ENCODE measurements at regions not wholly inside any gene's neighbourhood (a gene's known extent, or its start where the extent isn't known, plus 50 kb on each side); places are given as distances from the start of the nearest gene placed in this dataset.

DNA sequence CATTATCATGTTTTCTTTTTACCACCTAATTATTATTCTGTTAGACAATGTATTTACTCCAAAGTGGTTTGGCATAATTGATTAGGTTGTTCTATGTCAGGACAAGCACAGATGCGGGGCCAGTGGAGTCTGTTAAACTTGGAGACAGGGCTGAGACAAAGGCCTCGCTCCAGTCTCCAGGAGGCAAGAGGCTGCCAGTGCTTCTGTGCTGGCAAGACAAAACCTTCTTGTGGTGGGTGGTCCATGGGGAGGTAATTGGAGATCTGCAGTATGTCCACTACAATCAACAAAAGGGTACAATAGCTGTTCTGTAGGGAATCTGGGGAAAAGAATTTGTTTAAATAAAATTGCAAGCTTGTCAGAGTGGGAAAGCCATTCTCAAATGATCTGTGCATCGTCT, 677.2 kb upstream of the SLC35B3 start (continued):
- TF ChIP-seq, protein P1, sequence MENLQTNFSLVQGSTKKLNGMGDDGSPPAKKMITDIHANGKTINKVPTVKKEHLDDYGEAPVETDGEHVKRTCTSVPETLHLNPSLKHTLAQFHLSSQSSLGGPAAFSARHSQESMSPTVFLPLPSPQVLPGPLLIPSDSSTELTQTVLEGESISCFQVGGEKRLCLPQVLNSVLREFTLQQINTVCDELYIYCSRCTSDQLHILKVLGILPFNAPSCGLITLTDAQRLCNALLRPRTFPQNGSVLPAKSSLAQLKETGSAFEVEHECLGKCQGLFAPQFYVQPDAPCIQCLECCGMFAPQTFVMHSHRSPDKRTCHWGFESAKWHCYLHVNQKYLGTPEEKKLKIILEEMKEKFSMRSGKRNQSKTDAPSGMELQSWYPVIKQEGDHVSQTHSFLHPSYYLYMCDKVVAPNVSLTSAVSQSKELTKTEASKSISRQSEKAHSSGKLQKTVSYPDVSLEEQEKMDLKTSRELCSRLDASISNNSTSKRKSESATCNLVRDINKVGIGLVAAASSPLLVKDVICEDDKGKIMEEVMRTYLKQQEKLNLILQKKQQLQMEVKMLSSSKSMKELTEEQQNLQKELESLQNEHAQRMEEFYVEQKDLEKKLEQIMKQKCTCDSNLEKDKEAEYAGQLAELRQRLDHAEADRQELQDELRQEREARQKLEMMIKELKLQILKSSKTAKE (CRISPR knock-in tag; IDR thresholded peaks at IDR 0.05; ENCODE audit: borderline replicate concordance), result no peak
- TF ChIP-seq, protein P2, sequence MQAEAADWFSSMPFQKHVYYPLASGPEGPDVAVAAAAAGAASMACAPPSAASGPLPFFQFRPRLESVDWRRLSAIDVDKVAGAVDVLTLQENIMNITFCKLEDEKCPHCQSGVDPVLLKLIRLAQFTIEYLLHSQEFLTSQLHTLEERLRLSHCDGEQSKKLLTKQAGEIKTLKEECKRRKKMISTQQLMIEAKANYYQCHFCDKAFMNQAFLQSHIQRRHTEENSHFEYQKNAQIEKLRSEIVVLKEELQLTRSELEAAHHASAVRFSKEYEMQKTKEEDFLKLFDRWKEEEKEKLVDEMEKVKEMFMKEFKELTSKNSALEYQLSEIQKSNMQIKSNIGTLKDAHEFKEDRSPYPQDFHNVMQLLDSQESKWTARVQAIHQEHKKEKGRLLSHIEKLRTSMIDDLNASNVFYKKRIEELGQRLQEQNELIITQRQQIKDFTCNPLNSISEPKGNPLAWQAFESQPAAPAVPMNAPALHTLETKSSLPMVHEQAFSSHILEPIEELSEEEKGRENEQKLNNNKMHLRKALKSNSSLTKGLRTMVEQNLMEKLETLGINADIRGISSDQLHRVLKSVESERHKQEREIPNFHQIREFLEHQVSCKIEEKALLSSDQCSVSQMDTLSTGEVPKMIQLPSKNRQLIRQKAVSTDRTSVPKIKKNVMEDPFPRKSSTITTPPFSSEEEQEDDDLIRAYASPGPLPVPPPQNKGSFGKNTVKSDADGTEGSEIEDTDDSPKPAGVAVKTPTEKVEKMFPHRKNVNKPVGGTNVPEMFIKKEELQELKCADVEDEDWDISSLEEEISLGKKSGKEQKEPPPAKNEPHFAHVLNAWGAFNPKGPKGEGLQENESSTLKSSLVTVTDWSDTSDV (CRISPR knock-in tag; IDR thresholded peaks at IDR 0.05), result no peak
- TF ChIP-seq MATR3 (CRISPR knock-in tag; IDR thresholded peaks at IDR 0.05) (no peak), ZNF577 (CRISPR knock-in tag; IDR thresholded peaks at IDR 0.05; ENCODE audit: borderline replicate concordance, low read depth) (no peak), TCF7L2 (IDR thresholded peaks at IDR 0.05; ENCODE audit: low read depth, low read length) (no peak)
- TF ChIP-seq, protein P3, sequence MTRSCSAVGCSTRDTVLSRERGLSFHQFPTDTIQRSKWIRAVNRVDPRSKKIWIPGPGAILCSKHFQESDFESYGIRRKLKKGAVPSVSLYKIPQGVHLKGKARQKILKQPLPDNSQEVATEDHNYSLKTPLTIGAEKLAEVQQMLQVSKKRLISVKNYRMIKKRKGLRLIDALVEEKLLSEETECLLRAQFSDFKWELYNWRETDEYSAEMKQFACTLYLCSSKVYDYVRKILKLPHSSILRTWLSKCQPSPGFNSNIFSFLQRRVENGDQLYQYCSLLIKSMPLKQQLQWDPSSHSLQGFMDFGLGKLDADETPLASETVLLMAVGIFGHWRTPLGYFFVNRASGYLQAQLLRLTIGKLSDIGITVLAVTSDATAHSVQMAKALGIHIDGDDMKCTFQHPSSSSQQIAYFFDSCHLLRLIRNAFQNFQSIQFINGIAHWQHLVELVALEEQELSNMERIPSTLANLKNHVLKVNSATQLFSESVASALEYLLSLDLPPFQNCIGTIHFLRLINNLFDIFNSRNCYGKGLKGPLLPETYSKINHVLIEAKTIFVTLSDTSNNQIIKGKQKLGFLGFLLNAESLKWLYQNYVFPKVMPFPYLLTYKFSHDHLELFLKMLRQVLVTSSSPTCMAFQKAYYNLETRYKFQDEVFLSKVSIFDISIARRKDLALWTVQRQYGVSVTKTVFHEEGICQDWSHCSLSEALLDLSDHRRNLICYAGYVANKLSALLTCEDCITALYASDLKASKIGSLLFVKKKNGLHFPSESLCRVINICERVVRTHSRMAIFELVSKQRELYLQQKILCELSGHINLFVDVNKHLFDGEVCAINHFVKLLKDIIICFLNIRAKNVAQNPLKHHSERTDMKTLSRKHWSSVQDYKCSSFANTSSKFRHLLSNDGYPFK (CRISPR knock-in tag; IDR thresholded peaks at IDR 0.05; ENCODE audit: borderline replicate concordance), result no peak
- TF ChIP-seq, protein P4, sequence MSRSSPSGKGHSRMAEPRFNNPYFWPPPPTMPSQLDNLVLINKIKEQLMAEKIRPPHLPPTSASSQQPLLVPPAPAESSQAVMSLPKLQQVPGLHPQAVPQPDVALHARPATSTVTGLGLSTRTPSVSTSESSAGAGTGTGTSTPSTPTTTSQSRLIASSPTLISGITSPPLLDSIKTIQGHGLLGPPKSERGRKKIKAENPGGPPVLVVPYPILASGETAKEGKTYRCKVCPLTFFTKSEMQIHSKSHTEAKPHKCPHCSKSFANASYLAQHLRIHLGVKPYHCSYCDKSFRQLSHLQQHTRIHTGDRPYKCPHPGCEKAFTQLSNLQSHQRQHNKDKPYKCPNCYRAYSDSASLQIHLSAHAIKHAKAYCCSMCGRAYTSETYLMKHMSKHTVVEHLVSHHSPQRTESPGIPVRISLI (CRISPR knock-in tag; IDR thresholded peaks at IDR 0.05; ENCODE audit: borderline replicate concordance), result no peak

All from HepG2 (cell line).